CD4-positive, alpha-beta T cell treated with Interleukin-4 for 4 hours (primary cell): ENCODE measurements at regions not wholly inside any gene's neighbourhood (a gene's known extent, or its start where the extent isn't known, plus 50 kb on each side); places are given as distances from the start of the nearest gene placed in this dataset.

Experiments used
- DNase-seq: peaks from one replicate; pipeline ENCODE4 v3.0.0-alpha.2; 2020

- no peak for DNase-seq
Measured at GRCh38 chr9:135328485-135329417, 150.8 kb upstream of the PPP1R26 start.

GRCh38 chr9:135329571-135330306 is 149.8 kb upstream of the PPP1R26 start:
- DNase-seq: no peak

GRCh38 chr9:135330307-135330631 is 149.3 kb upstream of the PPP1R26 start:
- DNase-seq: no peak

GRCh38 chr9:135330685-135331590 is 148.6 kb upstream of the PPP1R26 start:
- no peak for DNase-seq

GRCh38 chr9:135332516-135332915 is 147.1 kb upstream of the PPP1R26 start:
- no peak for DNase-seq

GRCh38 chr9:135332979-135333748 is 146.4 kb upstream of the PPP1R26 start:
- DNase-seq: no peak

GRCh38 chr9:135334953-135335460 is 144.6 kb upstream of the PPP1R26 start:
- DNase-seq: no peak

- DNase-seq: no peak
Measured at GRCh38 chr9:135335691-135336181, 143.8 kb upstream of the PPP1R26 start.

- DNase-seq: no peak
Measured at GRCh38 chr9:135336722-135337527, 142.7 kb upstream of the PPP1R26 start.

- DNase-seq: no peak
Measured at GRCh38 chr9:135338546-135338945, 141.0 kb upstream of the PPP1R26 start.

GRCh38 chr9:135339378-135339973 is 140.1 kb upstream of the PPP1R26 start:
- DNase-seq: no peak

GRCh38 chr9:135340143-135340655 is 139.4 kb upstream of the PPP1R26 start:
- no peak for DNase-seq

GRCh38 chr9:135340726-135341475 is 138.7 kb upstream of the PPP1R26 start:
- DNase-seq: no peak

GRCh38 chr9:135341612-135342169 is 137.9 kb upstream of the PPP1R26 start:
- no peak for DNase-seq

GRCh38 chr9:135342206-135343130 is 137.1 kb upstream of the PPP1R26 start:
- no peak for DNase-seq

- no peak for DNase-seq
Measured at GRCh38 chr9:135343136-135343535, 136.4 kb upstream of the PPP1R26 start.

GRCh38 chr9:135343837-135344522 is 135.6 kb upstream of the PPP1R26 start:
- DNase-seq: peak; percentile 18
